ENCODE measurements at regions not wholly inside any gene's neighbourhood (a gene's known extent, or its start where the extent isn't known, plus 50 kb on each side); places are given as distances from the start of the nearest gene placed in this dataset.
A peak's percentile ranks its signal among the peaks of the same experiment; 100 is the strongest.

- TF ChIP-seq TCF15 (CRISPR knock-in tag; IDR thresholded peaks at IDR 0.05): no peak
- TF ChIP-seq NFXL1 (CRISPR knock-in tag; IDR thresholded peaks at IDR 0.05): no peak
- peak; percentile 82 for TF ChIP-seq USF1 (CRISPR knock-in tag; IDR thresholded peaks at IDR 0.05)
- TF ChIP-seq ASH1L (IDR thresholded peaks at IDR 0.05; ENCODE audit: borderline replicate concordance, low read depth, partially characterized antibody): no peak
- no peak for TF ChIP-seq ETS2 (tag; IDR thresholded peaks at IDR 0.05; ENCODE audit: borderline replicate concordance, poor library complexity, severe bottlenecking)
- no peak for TF ChIP-seq RFX7 (CRISPR knock-in tag; IDR thresholded peaks at IDR 0.05)
- no peak for TF ChIP-seq ZNF668 (CRISPR knock-in tag; IDR thresholded peaks at IDR 0.05)
- no peak for TF ChIP-seq ZNF77 (CRISPR knock-in tag; IDR thresholded peaks at IDR 0.05)
- no peak for TF ChIP-seq KLF1 (tag; IDR thresholded peaks at IDR 0.05)
- TF ChIP-seq ZNF830 (CRISPR knock-in tag; IDR thresholded peaks at IDR 0.05): no peak
- no peak for TF ChIP-seq BRF2 (IDR thresholded peaks at IDR 0.05; ENCODE audit: borderline replicate concordance, insufficient read depth, insufficient read length)
- TF ChIP-seq YBX1 (IDR thresholded peaks at IDR 0.05): no peak
- TF ChIP-seq ZNF12 (CRISPR knock-in tag; IDR thresholded peaks at IDR 0.05): no peak
- no peak for TF ChIP-seq ARID3B (CRISPR knock-in tag; IDR thresholded peaks at IDR 0.05; ENCODE audit: borderline replicate concordance)
- no peak for TF ChIP-seq RBM15 (IDR thresholded peaks at IDR 0.05; ENCODE audit: insufficient read depth, low read length)
- peak; percentile 27; the same call in 1 of the 2 replicates for TF ChIP-seq ARID1B (IDR thresholded peaks at IDR 0.05)
- no peak for TF ChIP-seq ELF1 (tag; IDR thresholded peaks at IDR 0.05)
- TF ChIP-seq MBD2 (IDR thresholded peaks at IDR 0.05; ENCODE audit: borderline replicate concordance, low read depth): no peak
- no peak for TF ChIP-seq ARNT (IDR thresholded peaks at IDR 0.05)
- TF ChIP-seq ZNF280B (CRISPR knock-in tag; IDR thresholded peaks at IDR 0.05): no peak
- TF ChIP-seq RB1 (IDR thresholded peaks at IDR 0.05; ENCODE audit: low read depth): no peak
- TF ChIP-seq KLF6 (CRISPR knock-in tag; IDR thresholded peaks at IDR 0.05; ENCODE audit: borderline replicate concordance): no peak
- no peak for TF ChIP-seq CREB5 (CRISPR knock-in tag; IDR thresholded peaks at IDR 0.05)
- TF ChIP-seq TCF3 (CRISPR knock-in tag; IDR thresholded peaks at IDR 0.05): no peak
- TF ChIP-seq MEF2A (IDR thresholded peaks at IDR 0.05; ENCODE audit: control insufficient read depth, low read depth, low read length): no peak
These were observed 90.7 kb downstream of the CD24 start (continued) for GRCh38 chr6:106883808-106884262.

Measured in K562 (cell line).